Gastrocnemius medialis (tissue), 4 donors: ENCODE measurements at regions not wholly inside any gene's neighbourhood (a gene's known extent, or its start where the extent isn't known, plus 50 kb on each side); places are given as distances from the start of the nearest gene placed in this dataset.

ENCODE experiments used
- ATAC-seq, 2 donors: fragments of 150-250 bp; one replicate each; pipeline ENCODE4 v1.9.1; 2016
- DNase-seq, 2 donors: peaks; one replicate each; pipeline ENCODE4 v3.0.0-alpha.2; 2019
- H3K27ac ChIP-seq, 4 donors: fragments of 200-600 bp; sonication (generic); 1 replicate in 1 of 4; 2 replicates in 3 of 4; pipeline ENCODE4 v1.5.1; 2016 to 2018; ENCODE audit warnings: mild to moderate bottlenecking in 2 of 4, moderate library complexity in 1 of 4
- H3K27me3 ChIP-seq, 3 donors: fragments of 200-600 bp; sonication (generic) in 2 of 3; 1 replicate in 1 of 3; 2 replicates in 2 of 3; pipeline versions ENCODE4 v1.5.1 to v1.6.0; 2016 to 2019; ENCODE audit warnings: mild to moderate bottlenecking in 1 of 3, moderate library complexity in 1 of 3
- H3K36me3 ChIP-seq, 2 donors: fragments of 200-600 bp; sonication (generic) in 1 of 2; one replicate each; pipeline ENCODE4 v1.5.1; 2017 to 2018
- H3K4me1 ChIP-seq, 2 donors: fragments of 200-600 bp; sonication (generic) in 1 of 2; one replicate each; pipeline ENCODE4 v1.5.1; 2016 to 2017; ENCODE audit warnings: mild to moderate bottlenecking in 2 of 2
- H3K4me3 ChIP-seq, 4 donors: fragments of 200-600 bp; sonication (generic) in 3 of 4; 1 replicate in 1 of 4; 2 replicates in 3 of 4; pipeline ENCODE4 v1.5.1; 2016 to 2019; ENCODE audit warnings: mild to moderate bottlenecking in 2 of 4
- H3K9me3 ChIP-seq, 3 donors: fragments of 200-600 bp; sonication (generic) in 2 of 3; 1 replicate in 1 of 3; 2 replicates in 2 of 3; pipeline ENCODE4 v1.5.1; 2016 to 2019
- CTCF ChIP-seq, 5 experiments: fragments of 450-650 bp in 3 of 5; fragments of 200-600 bp in 2 of 5; sonication (generic) in 2 of 5; IDR thresholded peaks in 4 of 5; conservative IDR thresholded peaks in 1 of 5; 1 replicate in 4 of 5; 2 replicates in 1 of 5; pipeline ENCODE4 v1.5.1; 2016 to 2019; ENCODE audit warnings: antibody characterized with exemption in 5 of 5, mild to moderate bottlenecking in 3 of 5, moderate library complexity in 3 of 5
- POLR2A ChIP-seq, 2 donors: fragments of 450-650 bp; IDR thresholded peaks; one replicate each; pipeline ENCODE4 v1.6.1; 2017; ENCODE audit warnings: antibody characterized with exemption in 2 of 2, mild to moderate bottlenecking in 2 of 2, moderate library complexity in 2 of 2
- in situ Hi-C, 4 donors: fragments of 200-750 bp; cut with MboI; loops; one replicate each; pipeline versions ENCODE4 v1.15.0 to v1.8.0; 2017; ENCODE audit warnings: low sequenced_read_pairs in 4 of 4
- intact Hi-C: fragments of 100-400 bp; cut with DNase I; formaldehyde crosslinking; loops from one replicate; pipeline ENCODE4 v1.15.1; 2023; ENCODE audit warnings: low total_unique reads

DNA sequence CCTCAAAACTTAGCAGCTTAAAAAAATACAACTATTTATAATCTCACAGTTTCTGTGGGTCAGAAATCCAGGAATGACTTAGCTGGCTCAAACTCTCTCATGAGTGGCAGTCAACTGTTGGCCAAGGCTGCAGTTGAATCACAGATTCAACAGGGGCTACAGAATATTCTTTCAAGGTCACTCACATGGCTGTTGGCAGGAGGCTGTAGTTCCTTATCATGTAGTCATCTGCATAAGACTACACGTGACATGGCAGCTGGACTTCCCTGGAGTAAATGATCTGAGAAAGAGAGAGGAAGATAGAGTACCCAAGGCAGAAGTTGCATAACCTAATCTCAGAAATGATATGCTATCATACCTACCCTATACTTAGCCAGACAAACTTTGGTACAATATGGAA lies 75.2 kb upstream of the TSPAN2 start:
- ATAC-seq (peak; percentile 35 to 39), DNase-seq (peak in 1 of 2 donors; percentile 31)
- intact Hi-C loops: no loop called here
- Histone ChIP-seq H3K4me3 (no peak overlapping the region), H3K9me3 (no peaks in the 10 kb centered on the region), H3K27ac (no peak overlapping the region), H3K27me3 (no peaks in the 10 kb centered on the region), H3K4me1 (no peaks in the 10 kb centered on the region), H3K36me3 (no peaks in the 10 kb centered on the region)
- TF ChIP-seq POLR2A (IDR thresholded peaks at IDR 0.05): no peak
- TF ChIP-seq CTCF (IDR thresholded peaks at IDR 0.05 in 4 of 5, conservative IDR thresholded peaks at IDR 0.05 in 1 of 5): no peak
- in situ Hi-C loops: no loop called here

GRCh38 chr1:115160728-115161127 lies 71.4 kb upstream of the TSPAN2 start:
- Histone ChIP-seq H3K4me3 (no peak overlapping the region), H3K27me3 (no peaks in the 10 kb centered on the region), H3K36me3 (no peaks in the 10 kb centered on the region), H3K9me3 (no peaks in the 10 kb centered on the region), H3K27ac (no peak overlapping the region), H3K4me1 (peaks cover 0 to 11% of the 10 kb centered on the region in 2 donors)
- intact Hi-C loops: no loop called here
- TF ChIP-seq CTCF (IDR thresholded peaks at IDR 0.05 in 4 of 5, conservative IDR thresholded peaks at IDR 0.05 in 1 of 5) (no peak), POLR2A (IDR thresholded peaks at IDR 0.05) (no peak)
- in situ Hi-C loops: no loop called here
- DNase-seq (no peak), ATAC-seq (no peak)

GRCh38 chr1:115159958-115160357 lies 70.7 kb upstream of the TSPAN2 start:
- H3K27me3 ChIP-seq: no peaks in the 10 kb centered on the region
- H3K9me3 ChIP-seq: no peaks in the 10 kb centered on the region
- in situ Hi-C loops: no loop called here
- H3K4me1 ChIP-seq: peaks cover 0 to 11% of the 10 kb centered on the region in 2 donors
- H3K36me3 ChIP-seq: no peaks in the 10 kb centered on the region
- intact Hi-C loops: no loop called here
- DNase-seq: no peak
- TF ChIP-seq POLR2A (IDR thresholded peaks at IDR 0.05) (no peak), CTCF (IDR thresholded peaks at IDR 0.05 in 4 of 5, conservative IDR thresholded peaks at IDR 0.05 in 1 of 5) (no peak)
- H3K27ac ChIP-seq: no peak overlapping the region
- no peak overlapping the region for H3K4me3 ChIP-seq
- ATAC-seq: no peak

GRCh38 chr1:115158181-115158580 lies 68.9 kb upstream of the TSPAN2 start:
- Histone ChIP-seq H3K36me3 (no peaks in the 10 kb centered on the region), H3K9me3 (no peaks in the 10 kb centered on the region), H3K27ac (peak overlapping the region in 1 of 4 donors; percentile 28), H3K4me3 (no peak overlapping the region), H3K27me3 (no peaks in the 10 kb centered on the region), H3K4me1 (peaks cover 0 to 11% of the 10 kb centered on the region in 2 donors)
- no peak for TF ChIP-seq CTCF (IDR thresholded peaks at IDR 0.05 in 4 of 5, conservative IDR thresholded peaks at IDR 0.05 in 1 of 5)
- TF ChIP-seq POLR2A (IDR thresholded peaks at IDR 0.05): no peak
- in situ Hi-C loops (no loop called here), intact Hi-C loops (no loop called here)
- DNase-seq (peak in 1 of 2 donors; percentile 35), ATAC-seq (peak; percentile 66 to 68)

DNA sequence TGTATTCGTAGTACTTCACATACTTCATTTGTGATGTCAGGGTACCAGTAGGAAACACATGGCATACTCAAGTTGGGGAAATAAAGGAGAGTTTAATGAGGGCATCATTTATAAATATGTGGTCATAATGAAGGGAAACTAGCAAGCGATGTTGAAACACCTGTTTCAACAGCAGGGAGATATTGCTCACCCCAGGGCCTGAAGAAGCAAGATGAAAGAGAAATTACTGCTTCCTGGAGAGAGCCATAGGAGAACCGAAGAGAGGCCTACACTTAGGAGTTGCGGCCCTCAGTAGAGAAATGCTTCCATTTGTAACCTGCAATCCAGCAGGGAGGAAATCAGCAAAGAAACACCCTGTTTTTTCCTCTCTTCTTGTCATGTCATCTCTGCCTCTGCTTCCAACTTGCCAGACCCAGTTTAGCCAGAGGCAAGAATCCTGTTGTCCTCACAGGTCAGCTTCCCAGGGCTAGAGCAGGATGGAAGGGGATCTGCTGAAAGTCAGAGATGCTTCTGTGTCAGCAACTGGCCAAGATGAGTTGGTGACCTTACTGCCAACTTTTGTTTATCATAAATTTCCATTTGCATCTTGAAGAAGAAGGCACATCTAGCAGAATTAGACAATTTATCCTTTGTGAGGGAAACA lies 67.6 kb upstream of the TSPAN2 start:
- ATAC-seq (no peak), DNase-seq (no peak)
- peaks cover 0 to 11% of the 10 kb centered on the region in 2 donors for H3K4me1 ChIP-seq
- no peak overlapping the region for H3K4me3 ChIP-seq
- H3K27me3 ChIP-seq: no peaks in the 10 kb centered on the region
- H3K36me3 ChIP-seq: no peaks in the 10 kb centered on the region
- TF ChIP-seq POLR2A (IDR thresholded peaks at IDR 0.05) (no peak), CTCF (IDR thresholded peaks at IDR 0.05 in 4 of 5, conservative IDR thresholded peaks at IDR 0.05 in 1 of 5) (no peak)
- H3K27ac ChIP-seq: no peak overlapping the region
- intact Hi-C loops: no loop called here
- in situ Hi-C loops: no loop called here
- H3K9me3 ChIP-seq: no peaks in the 10 kb centered on the region
